ENCODE measurements at regions not wholly inside any gene's neighbourhood (a gene's known extent, or its start where the extent isn't known, plus 50 kb on each side); places are given as distances from the start of the nearest gene placed in this dataset.

DNA sequence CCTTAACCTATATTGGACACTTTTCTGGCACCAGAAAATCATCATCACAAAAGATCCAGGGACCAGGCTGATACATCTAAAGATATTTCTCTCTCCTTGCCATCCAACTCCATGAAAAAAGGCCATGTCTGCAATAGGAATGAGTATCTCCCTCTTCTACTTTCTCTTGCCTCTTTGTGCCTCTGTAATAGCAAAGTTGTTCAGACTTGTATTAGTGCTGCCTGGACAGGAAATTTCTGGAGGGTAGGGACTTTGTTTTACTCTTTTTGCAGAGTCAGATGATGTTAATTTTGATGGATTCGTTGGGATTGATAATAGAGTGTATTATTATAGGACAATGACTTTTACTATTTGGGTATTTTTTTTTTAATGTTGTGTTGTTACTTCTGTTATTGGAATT lies 376.3 kb downstream of the INHBA start:
- no peaks in the 10 kb centered on the region for H3K4me1 Mint-ChIP-seq (ENCODE audit: insufficient read depth, unreplicated experiment)
- no peak for DNase-seq (ENCODE audit: unreplicated experiment)
- TF ChIP-seq, protein P1, sequence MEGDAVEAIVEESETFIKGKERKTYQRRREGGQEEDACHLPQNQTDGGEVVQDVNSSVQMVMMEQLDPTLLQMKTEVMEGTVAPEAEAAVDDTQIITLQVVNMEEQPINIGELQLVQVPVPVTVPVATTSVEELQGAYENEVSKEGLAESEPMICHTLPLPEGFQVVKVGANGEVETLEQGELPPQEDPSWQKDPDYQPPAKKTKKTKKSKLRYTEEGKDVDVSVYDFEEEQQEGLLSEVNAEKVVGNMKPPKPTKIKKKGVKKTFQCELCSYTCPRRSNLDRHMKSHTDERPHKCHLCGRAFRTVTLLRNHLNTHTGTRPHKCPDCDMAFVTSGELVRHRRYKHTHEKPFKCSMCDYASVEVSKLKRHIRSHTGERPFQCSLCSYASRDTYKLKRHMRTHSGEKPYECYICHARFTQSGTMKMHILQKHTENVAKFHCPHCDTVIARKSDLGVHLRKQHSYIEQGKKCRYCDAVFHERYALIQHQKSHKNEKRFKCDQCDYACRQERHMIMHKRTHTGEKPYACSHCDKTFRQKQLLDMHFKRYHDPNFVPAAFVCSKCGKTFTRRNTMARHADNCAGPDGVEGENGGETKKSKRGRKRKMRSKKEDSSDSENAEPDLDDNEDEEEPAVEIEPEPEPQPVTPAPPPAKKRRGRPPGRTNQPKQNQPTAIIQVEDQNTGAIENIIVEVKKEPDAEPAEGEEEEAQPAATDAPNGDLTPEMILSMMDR (IDR thresholded peaks at IDR 0.05; ENCODE audit: unreplicated experiment): no peak
- no peaks in the 10 kb centered on the region for H3K9me3 Mint-ChIP-seq (ENCODE audit: unreplicated experiment)
- intact Hi-C loops (cut with micrococcal nuclease): no loop called here
- ChIA-PET CTCF (interaction anchor here (0.6 kb wide), 1 partner anchor 1647 kb away, joined by 3 read pairs; no protein-coding TSS in a partner anchor), POLR2A (no interaction called here)
- H3K27ac Mint-ChIP-seq (ENCODE audit: low read depth, unreplicated experiment): no peak overlapping the region
- no peaks in the 10 kb centered on the region for H3K27me3 Mint-ChIP-seq (ENCODE audit: insufficient read depth, unreplicated experiment)
- no TSS peak for BruUV-seq (replicated peaks)
- no peaks in the 10 kb centered on the region for H3K36me3 Mint-ChIP-seq (ENCODE audit: insufficient read depth, unreplicated experiment)
- H3K4me3 Mint-ChIP-seq (ENCODE audit: unreplicated experiment): no peak overlapping the region

DNA sequence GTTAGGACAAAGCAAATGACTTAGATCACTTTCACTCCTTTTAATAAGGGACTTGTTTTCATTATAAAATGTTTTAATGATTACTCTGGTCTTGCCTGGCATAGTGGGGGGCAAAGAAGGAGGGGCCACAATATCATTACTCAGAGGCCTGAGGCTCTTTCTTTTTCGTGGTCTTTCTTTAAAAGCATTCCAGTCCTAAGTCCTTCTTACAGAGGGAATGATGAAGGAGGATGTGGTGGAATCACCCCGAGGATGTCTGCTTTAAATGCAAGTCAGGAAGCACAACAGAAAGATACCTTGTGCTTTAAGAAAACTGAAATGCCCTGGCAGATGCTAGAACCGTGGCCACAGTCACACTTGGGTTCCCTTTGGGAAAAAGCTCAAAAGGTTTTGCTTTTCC lies 379.1 kb downstream of the INHBA start:
- Mint-ChIP-seq H3K36me3 (ENCODE audit: insufficient read depth, unreplicated experiment) (no peaks in the 10 kb centered on the region), H3K4me1 (ENCODE audit: insufficient read depth, unreplicated experiment) (no peaks in the 10 kb centered on the region), H3K4me3 (ENCODE audit: unreplicated experiment) (no peak overlapping the region), H3K27ac (ENCODE audit: low read depth, unreplicated experiment) (no peak overlapping the region), H3K9me3 (ENCODE audit: unreplicated experiment) (no peaks in the 10 kb centered on the region), H3K27me3 (ENCODE audit: insufficient read depth, unreplicated experiment) (no peaks in the 10 kb centered on the region)
- CTCF ChIA-PET: interaction anchor here (1.0 kb wide), 1 partner anchor 9 kb away, joined by 4 read pairs; no protein-coding TSS in a partner anchor
- DNase-seq (ENCODE audit: unreplicated experiment): no peak
- intact Hi-C loops (cut with micrococcal nuclease): no loop called here
- TF ChIP-seq, protein P1 (IDR thresholded peaks at IDR 0.05; ENCODE audit: unreplicated experiment): no peak
- BruUV-seq (replicated peaks): no TSS peak
- POLR2A ChIA-PET: no interaction called here

DNA sequence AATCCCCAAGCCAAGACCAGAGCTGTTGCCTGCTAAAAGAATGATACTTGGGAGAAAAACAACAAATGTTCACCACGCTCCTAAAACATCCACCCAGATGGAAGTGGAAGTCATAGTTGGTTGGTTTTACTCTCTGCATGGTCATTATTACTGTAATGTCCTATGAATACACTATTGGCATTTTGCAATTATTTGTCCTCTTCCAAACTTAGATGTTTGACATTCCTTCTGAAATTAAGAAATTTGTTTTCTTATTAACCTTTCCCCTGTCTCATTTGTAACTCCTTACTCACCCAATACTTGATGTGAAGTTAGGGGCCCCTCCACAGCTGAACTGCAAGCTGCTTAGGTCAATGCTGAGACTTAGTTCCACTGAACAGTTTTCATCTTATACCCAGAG lies 383.3 kb downstream of the INHBA start:
- intact Hi-C loops (cut with micrococcal nuclease): no loop called here
- Mint-ChIP-seq H3K36me3 (ENCODE audit: insufficient read depth, unreplicated experiment) (no peaks in the 10 kb centered on the region), H3K27me3 (ENCODE audit: insufficient read depth, unreplicated experiment) (no peaks in the 10 kb centered on the region), H3K4me1 (ENCODE audit: insufficient read depth, unreplicated experiment) (no peaks in the 10 kb centered on the region), H3K4me3 (ENCODE audit: unreplicated experiment) (no peak overlapping the region), H3K27ac (ENCODE audit: low read depth, unreplicated experiment) (no peak overlapping the region), H3K9me3 (ENCODE audit: unreplicated experiment) (no peaks in the 10 kb centered on the region)
- ChIA-PET CTCF (interaction anchor here (0.6 kb wide), 2 partner anchors 22 to 440 kb away, joined by 3 read pairs; no protein-coding TSS in a partner anchor), POLR2A (interaction anchor here (0.7 kb wide), 1 partner anchor 11 kb away, joined by 4 read pairs; no protein-coding TSS in a partner anchor)
- TF ChIP-seq, protein P1 (IDR thresholded peaks at IDR 0.05; ENCODE audit: unreplicated experiment): no peak
- BruUV-seq (replicated peaks): no TSS peak
- no peak for DNase-seq (ENCODE audit: unreplicated experiment)

DNA sequence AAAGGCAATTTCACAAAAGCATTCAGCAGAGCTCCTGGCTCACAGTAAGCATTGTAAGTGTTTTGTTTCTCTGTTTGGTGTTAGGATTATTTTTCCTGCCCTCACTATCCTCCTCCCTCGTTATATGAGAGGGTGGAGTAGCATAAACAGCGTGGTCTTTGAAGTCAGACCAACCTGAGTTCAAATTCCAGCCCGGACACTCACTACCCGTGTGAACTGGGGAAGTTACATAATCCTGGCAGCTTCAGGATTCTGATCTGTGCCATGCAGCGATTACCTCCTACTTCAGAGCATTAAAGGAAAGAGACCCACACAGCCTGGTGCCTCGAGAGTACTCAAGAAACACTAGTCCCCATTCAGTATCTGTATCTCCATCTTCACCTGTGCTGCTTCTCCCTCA lies 386.5 kb downstream of the INHBA start:
- TF ChIP-seq, protein P1 (IDR thresholded peaks at IDR 0.05; ENCODE audit: unreplicated experiment): no peak
- Mint-ChIP-seq H3K4me3 (ENCODE audit: unreplicated experiment) (no peak overlapping the region), H3K36me3 (ENCODE audit: insufficient read depth, unreplicated experiment) (no peaks in the 10 kb centered on the region), H3K4me1 (ENCODE audit: insufficient read depth, unreplicated experiment) (no peaks in the 10 kb centered on the region), H3K27ac (ENCODE audit: low read depth, unreplicated experiment) (no peak overlapping the region), H3K27me3 (ENCODE audit: insufficient read depth, unreplicated experiment) (no peaks in the 10 kb centered on the region), H3K9me3 (ENCODE audit: unreplicated experiment) (no peaks in the 10 kb centered on the region)
- CTCF ChIA-PET: interaction anchor here (0.5 to 1.2 kb wide), 7 partner anchors 11 to 685 kb away, joined by 3 read pairs; no protein-coding TSS in a partner anchor
- no TSS peak for BruUV-seq (replicated peaks)
- DNase-seq (ENCODE audit: unreplicated experiment): peak; percentile 11
- intact Hi-C loops (cut with micrococcal nuclease): no loop called here
- POLR2A ChIA-PET: no interaction called here

All from MCF 10A (cell line).